Loucy (cell line): ENCODE measurements at regions not wholly inside any gene's neighbourhood (a gene's known extent, or its start where the extent isn't known, plus 50 kb on each side); places are given as distances from the start of the nearest gene placed in this dataset.

ENCODE experiments used
- H2AFZ ChIP-seq: fragments of 200-600 bp; sonication (generic); 2 replicates; pipeline ENCODE4 v1.6.0; 2016; ENCODE audit warnings: antibody characterized with exemption, mild to moderate bottlenecking, low read length, moderate library complexity
- H3F3A ChIP-seq: fragments of 200-600 bp; 2 replicates; pipeline ENCODE4 v1.6.0; 2016; ENCODE audit warnings: antibody characterized with exemption, low read depth, mild to moderate bottlenecking
- H3K27me3 ChIP-seq: fragments of 200-600 bp; sonication (generic); 2 replicates; pipeline ENCODE4 v1.6.1; 2014; ENCODE audit warnings: low read length, mild to moderate bottlenecking; ENCODE audit not compliant: insufficient read depth, poor library complexity, severe bottlenecking
- H3K36me3 ChIP-seq: fragments of 200-600 bp; sonication (generic); 2 replicates; pipeline ENCODE4 v1.6.1; 2016; ENCODE audit warnings: low read length; ENCODE audit not compliant: insufficient read depth
- H3K4me1 ChIP-seq: fragments of 200-600 bp; sonication (generic); 2 replicates; pipeline ENCODE4 v1.5.1; 2014; ENCODE audit warnings: low read length, mild to moderate bottlenecking; ENCODE audit not compliant: insufficient read depth, poor library complexity, severe bottlenecking
- H3K4me2 ChIP-seq: fragments of 200-600 bp; sonication (generic); 2 replicates; pipeline ENCODE4 v1.6.0; 2014; ENCODE audit warnings: antibody characterized with exemption, low read length, low read depth, mild to moderate bottlenecking; ENCODE audit not compliant: poor library complexity, severe bottlenecking
- H3K4me3 ChIP-seq: fragments of 200-600 bp; sonication (generic); 2 replicates; pipeline ENCODE4 v1.5.1; 2014; ENCODE audit warnings: low read length, mild to moderate bottlenecking, mixed read lengths; ENCODE audit not compliant: poor library complexity, severe bottlenecking
- H3K79me2 ChIP-seq: fragments of 200-600 bp; sonication (generic); 2 replicates; pipeline ENCODE4 v1.6.1; 2014; ENCODE audit warnings: low read length; ENCODE audit not compliant: insufficient read depth
- H3K9ac ChIP-seq: fragments of 200-600 bp; sonication (generic); 2 replicates; pipeline ENCODE4 v1.6.0; 2014; ENCODE audit warnings: mild to moderate bottlenecking, low read depth, low read length, moderate library complexity; ENCODE audit not compliant: poor library complexity, severe bottlenecking
- H3K9me2 ChIP-seq: fragments of 200-600 bp; sonication (generic); replicated peaks from 2 replicates; pipeline ENCODE4 v1.6.1; 2016; ENCODE audit warnings: low read depth, low read length, mixed read lengths
- H3K9me3 ChIP-seq: fragments of 200-600 bp; sonication (generic); 2 replicates; pipeline ENCODE4 v1.6.1; 2014; ENCODE audit warnings: mild to moderate bottlenecking, antibody characterized with exemption, low read length, low read depth; ENCODE audit not compliant: insufficient read depth
- H4K20me1 ChIP-seq: fragments of 200-600 bp; sonication (generic); 2 replicates; pipeline ENCODE4 v1.6.0; 2014; ENCODE audit warnings: antibody characterized with exemption, low read length, mild to moderate bottlenecking; ENCODE audit not compliant: insufficient read depth, poor library complexity, severe bottlenecking
- CTCF ChIP-seq: fragments of 200-600 bp; sonication (generic); conservative IDR thresholded peaks from 2 replicates; pipeline ENCODE4 v1.5.1; 2014; ENCODE audit warnings: mild to moderate bottlenecking, antibody characterized with exemption, low read length
- EZH2phosphoT487 ChIP-seq: fragments of 200-600 bp; IDR thresholded peaks from 2 replicates; pipeline ENCODE4 v1.6.1; 2018; ENCODE audit warnings: antibody characterized with exemption, mild to moderate bottlenecking, moderate library complexity, borderline replicate concordance

- Histone ChIP-seq H3K9me2 (no peaks in the 10 kb centered on the region), H3F3A (no peaks in the 10 kb centered on the region), H3K36me3 (no peaks in the 10 kb centered on the region), H3K4me1 (no peaks in the 10 kb centered on the region), H3K4me3 (no peak overlapping the region), H4K20me1 (no peaks in the 10 kb centered on the region), H3K9me3 (no peaks in the 10 kb centered on the region), H2AFZ (no peak overlapping the region), H3K27me3 (no peaks in the 10 kb centered on the region), H3K79me2 (no peaks in the 10 kb centered on the region), H3K4me2 (no peak overlapping the region), H3K9ac (no peak overlapping the region)
- no peak for TF ChIP-seq CTCF
- TF ChIP-seq EZH2phosphoT487, result no peak
Measured at GRCh38 chr9:87089929-87090328, 142.6 kb upstream of the GAS1 start.

- Histone ChIP-seq H3K79me2 (no peaks in the 10 kb centered on the region), H3K9me2 (no peaks in the 10 kb centered on the region), H3K4me2 (no peak overlapping the region), H3K9ac (no peak overlapping the region), H3K27me3 (no peaks in the 10 kb centered on the region), H3K36me3 (no peaks in the 10 kb centered on the region), H3K4me3 (no peak overlapping the region), H3F3A (no peaks in the 10 kb centered on the region), H3K9me3 (no peaks in the 10 kb centered on the region; the same call in 1 of the 2 replicates), H2AFZ (no peak overlapping the region), H4K20me1 (no peaks in the 10 kb centered on the region), H3K4me1 (no peaks in the 10 kb centered on the region)
- no peak for TF ChIP-seq CTCF
- TF ChIP-seq EZH2phosphoT487, result no peak
Measured at GRCh38 chr9:87093777-87094176, 146.5 kb upstream of the GAS1 start.

- Histone ChIP-seq H3F3A (no peaks in the 10 kb centered on the region), H3K36me3 (no peaks in the 10 kb centered on the region), H3K4me2 (no peak overlapping the region), H3K4me3 (no peak overlapping the region), H3K79me2 (no peaks in the 10 kb centered on the region), H3K27me3 (no peaks in the 10 kb centered on the region), H3K9me2 (no peaks in the 10 kb centered on the region), H3K9ac (no peak overlapping the region), H4K20me1 (no peaks in the 10 kb centered on the region), H3K9me3 (no peaks in the 10 kb centered on the region; the same call in 1 of the 2 replicates), H2AFZ (no peak overlapping the region), H3K4me1 (no peaks in the 10 kb centered on the region)
- TF ChIP-seq CTCF (no peak), EZH2phosphoT487 (no peak)
Measured at GRCh38 chr9:87095951-87096350, 148.6 kb upstream of the GAS1 start.
